Suppressor macrophage (primary cell): ENCODE measurements at regions not wholly inside any gene's neighbourhood (a gene's known extent, or its start where the extent isn't known, plus 50 kb on each side); places are given as distances from the start of the nearest gene placed in this dataset.
A peak's percentile ranks its signal among the peaks of the same experiment; 100 is the strongest.

Source experiments
- DNase-seq, 4 experiments: peaks; one replicate each; pipeline ENCODE4 v3.0.0-alpha.2; 2020 to 2022

DNA sequence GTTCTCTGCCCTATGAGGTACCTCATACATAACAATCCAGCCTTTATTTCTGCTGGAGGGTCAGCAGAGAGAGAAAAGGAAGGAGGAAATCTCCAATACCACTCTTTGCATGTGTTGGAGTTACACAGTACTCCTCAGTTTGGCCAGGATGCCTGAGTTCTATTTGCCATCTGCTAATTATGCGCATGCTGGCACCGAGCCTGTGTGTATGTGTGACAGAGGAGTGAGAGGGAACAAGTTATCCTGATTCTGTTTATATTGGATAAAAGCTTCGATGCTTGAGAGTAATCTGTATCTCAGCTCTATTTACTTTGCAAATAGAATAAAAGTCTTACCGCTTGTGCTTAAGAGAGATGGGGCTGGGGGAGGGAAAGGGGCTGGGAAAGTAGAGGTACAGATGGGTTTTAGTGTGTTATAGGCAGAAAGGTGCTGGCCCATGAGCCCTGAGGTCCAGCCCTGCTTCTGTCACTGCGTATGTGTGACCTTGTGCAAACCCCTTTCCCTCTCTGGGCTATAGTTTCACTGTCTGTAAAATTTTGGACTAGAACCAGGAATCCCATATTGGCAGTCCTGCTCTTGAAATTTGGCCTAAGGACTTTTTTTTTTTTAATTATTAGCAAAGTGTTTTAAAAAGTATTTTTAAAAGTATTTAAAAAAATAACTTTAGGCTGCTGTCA, 54.5 kb upstream of the PLXNA2 start:
- DNase-seq = no peak

DNA sequence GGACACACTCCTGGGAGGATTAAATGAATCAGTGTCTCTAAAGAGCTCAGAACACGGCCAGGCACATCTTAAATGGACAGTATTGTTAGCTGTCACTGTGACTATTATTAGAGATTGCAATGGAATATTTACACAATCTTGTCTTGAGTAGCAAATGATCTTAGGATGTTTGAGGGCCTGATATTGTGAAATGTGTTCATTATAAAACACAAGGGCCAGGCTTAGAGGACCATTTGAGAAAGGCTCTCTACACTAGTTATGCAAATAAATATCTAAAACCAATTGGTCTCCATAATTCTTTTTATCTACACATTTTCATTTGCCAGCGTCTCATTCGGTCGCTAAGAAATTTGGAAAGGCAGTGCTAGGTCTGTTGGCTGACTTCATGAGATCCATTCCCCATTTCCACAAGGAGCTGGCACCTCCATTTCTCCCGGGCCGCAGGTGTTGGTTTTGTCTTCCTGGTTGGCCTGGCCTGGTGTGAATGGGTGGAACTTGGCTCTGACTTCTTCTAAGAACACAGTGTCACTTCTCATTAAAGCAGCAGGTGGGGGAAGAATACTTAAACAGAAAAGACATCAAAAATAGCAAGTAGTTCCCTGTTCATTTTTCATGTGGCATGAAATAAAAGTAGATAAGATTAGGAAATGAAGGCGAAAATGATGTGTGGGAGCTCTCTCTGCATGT, 56.0 kb upstream of the PLXNA2 start:
- no peak for DNase-seq

DNA sequence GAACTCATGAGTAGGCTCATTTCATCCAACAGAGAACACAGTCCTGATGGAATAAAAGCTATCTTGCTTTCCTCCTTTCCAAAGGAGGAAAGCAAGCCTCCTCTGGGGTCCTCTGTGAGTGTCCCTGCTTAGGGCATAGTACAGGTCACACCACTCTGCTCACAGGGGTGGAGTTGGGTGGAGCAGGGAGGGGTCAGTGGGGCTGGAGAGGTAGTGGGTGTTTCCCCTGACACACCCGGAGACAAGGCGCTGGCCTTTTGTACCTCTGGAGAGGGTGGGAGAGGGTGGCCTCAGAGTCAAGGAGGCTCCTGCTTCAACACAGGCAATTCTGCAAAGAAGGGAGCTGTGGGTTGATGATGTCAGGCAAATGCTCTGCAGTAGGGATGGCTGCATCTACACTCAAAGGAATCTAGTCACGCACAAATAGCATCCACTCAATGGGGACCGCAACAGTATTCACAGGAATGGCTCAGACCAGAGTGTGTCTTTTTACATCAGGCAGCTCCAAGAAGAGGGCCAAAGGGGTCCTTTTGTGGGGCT, 58.6 kb upstream of the PLXNA2 start:
- no peak for DNase-seq

DNA sequence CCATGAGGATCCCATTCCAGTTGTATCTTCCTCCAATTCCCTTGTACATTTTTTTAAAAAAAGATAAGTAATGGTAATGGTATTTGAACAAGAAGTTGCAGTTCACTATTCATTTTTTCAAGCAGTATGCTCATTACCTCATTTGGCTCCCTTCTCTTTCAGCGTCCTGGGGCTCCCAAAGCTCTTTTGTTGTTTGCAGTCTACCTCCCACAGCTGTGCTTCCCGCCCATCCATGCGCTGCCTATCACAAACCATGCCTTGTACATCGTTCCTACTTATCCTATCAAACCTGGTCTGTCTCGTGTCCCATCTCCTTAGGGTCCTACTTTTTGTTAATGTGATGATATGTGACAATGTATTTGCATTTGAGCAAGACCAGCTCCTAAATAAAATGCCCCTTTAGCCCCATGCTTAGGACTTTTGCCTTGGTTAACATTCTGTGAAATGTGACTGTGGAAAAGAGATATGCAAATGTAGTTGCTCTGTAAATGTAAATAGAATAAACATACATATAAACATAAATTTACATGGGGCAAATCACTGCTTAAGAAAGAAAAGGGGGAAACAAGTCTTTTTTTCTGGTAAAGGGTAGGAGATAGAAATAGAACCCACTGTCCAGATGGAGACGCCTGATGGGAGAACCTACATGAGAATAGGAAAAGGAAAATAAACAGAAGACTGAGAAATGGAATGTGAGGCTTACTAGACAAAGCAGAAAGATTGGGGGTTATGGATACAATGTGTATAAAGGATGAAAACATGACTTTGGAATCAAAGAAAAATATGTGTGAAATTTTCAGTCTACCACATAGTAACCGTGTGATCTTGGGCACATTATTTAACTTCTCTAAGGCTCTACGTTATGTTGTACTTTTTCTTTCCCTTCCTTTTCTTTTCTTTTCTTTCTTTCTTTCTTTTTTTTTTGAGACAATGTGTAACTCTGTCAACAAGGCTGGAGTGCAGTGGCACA, 59.8 kb upstream of the PLXNA2 start:
- no peak for DNase-seq

DNA sequence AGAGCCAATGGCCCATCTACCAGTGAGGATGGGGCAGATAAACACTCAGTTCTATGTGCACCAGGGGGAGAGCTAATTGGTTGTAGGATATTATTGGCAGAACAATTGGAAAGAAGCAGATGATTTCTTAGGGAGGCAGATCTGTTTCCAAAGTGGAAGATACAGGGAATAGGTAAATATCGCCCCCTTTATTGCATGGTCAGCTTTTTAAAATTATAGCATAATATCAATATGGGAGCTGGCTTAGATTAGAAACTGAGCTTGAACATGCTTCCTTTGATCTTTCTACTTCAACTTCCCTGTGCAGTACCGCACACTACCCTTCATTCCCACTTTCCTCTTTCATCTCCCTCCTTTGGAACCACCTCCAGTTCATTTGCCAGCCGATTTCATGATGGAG, 64.0 kb upstream of the PLXNA2 start:
- DNase-seq = no peak

DNA sequence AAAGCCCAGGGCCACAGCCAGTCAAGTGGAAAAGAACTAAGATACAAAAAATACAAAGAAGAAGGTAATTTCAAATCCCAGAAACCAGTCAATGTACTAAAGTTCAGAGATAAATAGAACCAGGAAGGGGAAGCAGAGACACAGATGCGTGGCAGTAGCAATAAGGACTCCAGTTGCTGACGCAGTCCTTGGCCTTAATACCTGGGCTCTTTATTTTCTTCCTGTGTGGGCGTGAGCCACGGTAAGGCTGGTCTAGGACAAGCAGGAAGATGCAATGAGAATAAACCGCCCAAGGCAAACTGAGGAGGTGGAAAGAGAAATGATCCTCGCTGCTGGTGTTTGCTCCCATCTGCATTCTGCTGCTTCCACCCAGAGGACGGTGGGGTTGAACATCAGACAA, 65.6 kb upstream of the PLXNA2 start:
- no peak for DNase-seq

DNA sequence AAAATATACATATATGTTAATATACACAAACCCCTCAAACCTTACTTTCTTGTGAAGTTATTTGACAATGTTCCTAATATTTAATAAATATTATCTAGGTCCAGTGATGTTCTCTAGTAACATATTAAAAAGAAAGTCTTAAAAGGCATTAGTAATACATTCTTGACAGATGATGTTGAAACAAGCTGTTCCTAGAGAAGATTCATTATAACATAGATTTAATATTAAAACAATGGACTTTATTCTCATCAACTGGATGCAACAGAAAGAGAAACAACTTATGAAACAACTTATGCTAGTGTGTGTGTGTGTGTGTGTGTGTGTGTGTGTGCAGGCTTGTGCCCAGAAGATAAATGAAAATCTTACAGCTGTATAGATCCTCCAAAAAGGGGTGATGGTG, 68.5 kb upstream of the PLXNA2 start:
- no peak for DNase-seq

DNA sequence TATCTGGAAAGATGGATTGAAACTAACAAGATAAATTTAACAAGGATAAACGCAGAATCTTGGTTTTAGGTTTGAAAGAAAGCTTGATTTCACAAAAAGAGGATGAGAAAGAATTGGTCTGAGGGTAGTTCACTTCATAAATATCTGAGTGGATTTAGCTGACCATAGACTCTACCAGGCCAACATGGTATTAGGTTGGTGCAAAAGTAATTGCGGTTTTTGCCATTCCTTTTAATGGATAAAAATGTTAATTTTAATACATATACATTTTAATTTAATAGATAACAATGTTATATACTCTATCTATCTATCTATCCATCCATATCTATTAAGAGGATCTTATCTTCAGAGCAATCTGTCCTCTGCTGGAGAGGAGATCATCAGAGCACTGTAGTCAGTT, 70.2 kb upstream of the PLXNA2 start:
- DNase-seq = no peak

DNA sequence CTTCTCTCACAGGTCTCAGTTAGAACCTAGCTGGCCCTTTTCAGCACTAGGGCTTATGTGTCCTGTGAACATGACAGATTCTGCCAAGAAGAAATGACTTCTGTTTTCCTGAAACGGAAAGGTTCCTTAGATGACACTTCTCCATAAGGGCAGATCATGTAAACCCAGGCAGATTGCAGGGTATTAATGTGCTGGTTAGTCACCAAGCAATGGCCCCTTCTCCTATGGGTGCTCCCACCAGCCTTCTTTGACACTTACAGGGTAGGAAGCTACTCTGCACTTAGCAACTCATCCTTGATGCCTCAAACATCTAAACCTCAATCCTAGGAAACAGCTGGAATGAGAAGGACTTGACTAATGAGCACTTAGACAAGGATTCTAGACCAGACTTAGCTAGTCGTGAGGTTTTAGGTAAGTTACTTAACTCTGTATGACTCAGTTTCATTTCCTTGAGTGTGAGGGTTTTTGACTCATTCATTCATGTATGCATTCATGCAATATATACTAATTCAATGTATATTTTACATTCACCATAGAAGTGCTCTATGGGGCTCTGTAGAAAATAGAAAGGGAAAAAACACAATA, 74.1 kb upstream of the PLXNA2 start:
- no peak for DNase-seq

DNA sequence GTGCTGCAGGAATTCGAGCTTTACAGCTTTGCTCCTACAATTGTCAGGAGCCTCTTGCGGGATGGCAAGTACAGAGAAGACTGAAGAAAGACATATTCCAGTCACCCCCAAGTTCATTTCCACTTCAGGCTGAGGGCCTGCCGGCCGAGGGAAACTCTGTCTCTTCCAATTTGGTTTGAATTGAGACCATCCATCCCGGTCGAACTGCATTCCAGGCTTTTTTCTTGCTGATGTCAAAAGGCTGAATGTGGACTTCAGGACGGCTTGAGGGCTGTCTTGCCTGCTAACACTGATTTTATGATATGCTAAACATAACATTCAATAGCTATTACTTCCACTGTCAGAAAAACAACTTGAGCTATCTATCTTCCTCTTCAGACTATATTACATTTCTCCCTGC, 79.8 kb upstream of the PLXNA2 start:
- no peak for DNase-seq

DNA sequence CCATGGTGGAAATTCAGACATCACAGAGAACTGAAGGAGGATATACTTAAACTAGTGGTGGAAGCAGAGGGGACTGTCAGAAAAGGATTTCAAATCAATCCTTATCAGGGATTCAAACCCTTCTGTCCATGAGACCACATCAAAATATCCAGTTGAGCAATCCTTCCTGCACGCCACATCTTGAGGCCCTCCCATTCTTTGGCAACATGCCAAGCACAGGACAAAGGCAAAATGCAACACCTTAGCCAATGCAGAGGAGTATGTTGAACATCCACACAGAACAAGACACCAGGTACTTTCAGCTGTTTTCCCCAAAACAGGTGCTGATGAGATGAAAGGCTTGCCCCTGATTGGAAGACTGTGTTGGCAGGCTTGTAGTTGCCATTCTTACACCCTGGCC, 81.8 kb upstream of the PLXNA2 start:
- DNase-seq = no peak

DNA sequence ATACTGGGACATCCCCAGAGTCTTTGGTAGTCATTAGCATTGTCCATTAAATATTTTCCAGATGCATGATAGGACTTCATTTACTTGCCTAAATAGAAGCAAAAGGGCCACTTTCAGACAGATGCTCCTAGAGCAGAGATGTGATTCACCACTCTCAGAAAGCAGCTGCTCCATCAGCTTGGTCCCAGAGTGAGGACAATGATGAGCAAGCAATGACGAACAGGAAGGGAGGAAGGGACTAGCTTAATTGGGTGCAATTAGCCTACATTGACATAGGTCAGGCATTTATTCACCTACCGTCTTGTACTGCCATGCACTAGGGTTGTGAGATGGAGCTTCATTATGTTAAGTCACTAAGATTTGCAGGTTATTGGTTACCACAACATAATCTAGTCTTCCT, 85.1 kb upstream of the PLXNA2 start:
- DNase-seq = no peak

DNA sequence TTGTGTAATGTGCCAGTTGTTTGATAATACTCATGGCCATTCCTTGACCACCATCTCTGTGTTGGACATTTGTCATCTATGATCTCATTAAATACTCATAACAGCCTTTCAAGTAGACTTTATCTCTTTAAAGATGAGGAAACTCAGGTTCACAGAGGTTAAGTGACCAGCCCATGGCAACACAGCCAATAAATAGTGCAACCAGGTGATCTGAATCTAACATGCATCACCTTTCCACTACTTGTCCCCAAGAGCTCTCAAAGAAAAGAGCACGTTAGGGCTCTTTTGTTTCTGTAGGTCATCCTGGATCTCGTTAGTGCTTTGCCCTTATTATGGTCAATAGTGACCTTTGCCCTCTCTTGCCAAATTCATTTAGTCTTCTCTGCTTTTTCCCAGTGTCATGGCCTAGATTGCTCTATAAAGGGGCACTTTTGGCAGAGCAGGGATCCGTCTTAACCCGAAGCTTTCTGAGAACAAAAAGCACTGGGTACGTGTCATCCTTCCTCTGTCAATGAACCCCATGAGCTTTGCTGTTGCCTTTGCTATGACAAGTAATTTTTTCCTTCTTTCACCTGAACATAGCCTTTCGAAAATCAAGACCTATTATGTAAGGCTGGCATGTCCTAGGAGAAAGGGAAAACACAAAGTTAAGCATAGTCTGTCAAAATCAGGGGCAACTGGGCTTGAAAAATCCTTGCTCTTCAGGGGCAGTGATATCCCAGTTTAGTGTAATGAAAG, 88.0 kb upstream of the PLXNA2 start:
- DNase-seq = no peak

DNA sequence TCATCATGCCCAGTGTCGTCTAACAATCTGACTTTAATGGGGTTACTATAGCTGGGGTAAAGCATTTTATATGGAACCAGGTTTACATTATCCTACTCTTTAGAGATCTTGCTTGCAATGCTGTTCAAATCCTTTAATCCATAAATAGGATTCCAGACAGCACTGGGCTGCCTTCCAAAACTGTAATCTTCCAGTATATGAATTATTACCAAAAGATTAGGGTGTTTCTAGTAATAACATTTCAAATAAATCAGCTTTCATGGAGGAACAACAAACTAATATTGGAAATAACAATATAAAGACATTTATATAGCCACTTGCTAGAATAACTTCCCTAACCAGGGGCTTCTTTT, 88.6 kb upstream of the PLXNA2 start:
- no peak for DNase-seq

DNA sequence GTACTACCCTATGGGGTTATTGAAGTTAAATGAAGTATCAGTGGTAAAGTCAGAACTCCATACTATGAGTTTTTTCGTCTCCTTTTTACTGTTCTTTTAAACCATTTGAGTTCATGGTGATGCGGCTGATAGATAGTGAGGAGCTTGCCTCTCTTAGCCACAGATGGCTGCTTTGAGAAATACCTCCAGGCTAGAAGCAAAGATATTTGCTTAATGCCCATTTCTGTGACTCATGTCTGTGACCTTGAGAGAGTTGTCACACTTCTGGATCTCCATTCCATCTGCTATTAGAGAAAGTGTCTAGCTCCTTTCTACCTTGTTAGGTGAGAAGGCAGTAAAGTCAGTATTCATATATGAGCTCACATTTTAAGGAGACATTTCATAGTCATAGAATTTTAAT, 89.5 kb upstream of the PLXNA2 start:
- no peak for DNase-seq

DNA sequence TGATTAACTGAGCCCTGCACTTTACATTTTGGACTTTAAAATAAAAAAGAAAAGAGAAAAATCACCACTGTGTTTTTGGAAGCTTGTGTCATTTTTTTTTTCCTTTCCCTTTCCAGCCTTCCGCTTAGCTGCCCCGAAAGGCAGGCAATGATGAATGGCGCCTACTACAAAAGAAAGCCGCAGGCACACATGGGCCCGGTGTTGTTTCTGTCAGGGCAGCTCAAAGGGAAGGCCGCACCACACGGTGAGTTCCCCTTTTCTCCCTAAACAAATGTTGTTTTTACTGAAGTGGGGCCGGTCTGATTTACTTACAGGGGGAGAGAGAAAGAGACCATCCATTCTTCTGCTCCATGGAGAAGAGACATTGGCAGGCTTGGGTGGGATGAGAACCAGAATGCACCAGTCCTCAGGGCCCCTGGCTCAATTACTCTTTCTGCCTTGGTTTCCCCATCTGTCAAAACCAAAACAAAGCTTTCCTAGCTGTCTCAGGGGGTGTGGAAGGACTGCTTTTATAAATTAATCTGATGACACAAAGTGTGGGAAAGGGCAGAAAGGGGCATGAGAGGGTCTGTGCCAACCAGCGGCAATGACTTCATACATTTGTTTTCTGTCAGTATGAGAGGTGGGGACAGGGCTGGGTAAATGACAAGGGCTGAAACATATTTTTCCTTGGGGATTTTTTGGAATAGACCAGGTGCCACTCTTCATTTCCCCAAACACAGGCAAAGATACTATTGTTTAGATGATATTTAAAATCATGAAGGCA, 91.4 kb upstream of the PLXNA2 start:
- peak in 1 of 4 experiments; percentile 3 for DNase-seq

DNA sequence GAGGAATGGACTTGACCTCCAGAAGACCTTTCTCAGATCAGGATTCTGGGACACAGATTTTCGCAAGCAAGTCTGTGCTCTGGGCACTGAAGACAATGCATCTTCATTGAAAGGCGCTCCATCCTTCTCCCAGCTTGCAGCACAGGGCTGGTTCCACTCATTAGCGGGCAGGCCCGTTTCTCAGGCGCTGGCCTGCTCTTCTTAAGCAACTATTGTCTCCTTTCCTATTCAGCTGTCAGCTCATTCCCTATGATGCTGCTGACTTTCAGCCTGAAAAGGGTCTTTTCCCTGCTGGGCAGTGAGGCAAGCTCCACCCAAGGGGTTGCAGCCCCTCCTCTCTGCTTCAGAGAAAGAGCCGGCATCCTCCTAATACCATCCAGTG, 91.9 kb upstream of the PLXNA2 start:
- no peak for DNase-seq

DNA sequence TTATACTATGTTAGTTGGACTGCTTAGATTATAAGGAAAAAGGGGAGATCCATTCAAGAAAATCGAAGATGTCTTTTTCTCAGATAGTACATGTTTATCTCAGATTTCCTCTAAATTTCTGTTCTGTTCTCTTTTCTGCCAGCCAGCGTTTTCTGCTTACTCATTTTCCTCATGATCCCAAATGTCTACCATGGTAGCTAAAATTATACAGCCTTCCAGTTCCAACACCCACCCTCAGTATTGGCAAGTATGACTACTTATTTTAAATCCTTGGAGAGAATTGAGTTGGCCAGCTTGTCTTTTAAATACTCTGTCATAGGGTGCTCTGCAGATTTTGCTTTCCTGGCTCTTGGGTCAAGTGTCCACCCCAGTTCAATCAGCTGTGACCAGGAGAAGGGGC, 95.7 kb upstream of the PLXNA2 start:
- no peak for DNase-seq

DNA sequence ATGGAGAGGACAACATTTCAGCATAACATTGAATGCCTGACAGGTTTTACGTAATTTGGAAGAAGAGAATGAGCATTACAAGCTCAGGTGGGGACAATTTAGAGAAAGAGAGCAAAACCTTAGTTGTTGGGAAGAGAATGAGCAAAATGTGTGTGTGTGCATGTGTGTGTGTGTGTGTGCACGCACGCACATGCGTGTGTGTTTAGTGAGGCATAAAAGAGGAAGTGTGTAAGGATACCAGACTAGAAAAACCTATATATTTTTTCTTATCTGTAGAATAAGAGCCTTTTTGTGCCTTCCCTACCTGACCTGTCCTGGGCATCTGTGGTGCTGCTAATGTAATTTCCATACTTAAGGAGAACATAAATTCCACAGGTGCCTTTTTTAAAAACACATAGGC, 99.0 kb upstream of the PLXNA2 start:
- peak in 2 of 4 experiments; percentile 5 to 9 for DNase-seq

DNA sequence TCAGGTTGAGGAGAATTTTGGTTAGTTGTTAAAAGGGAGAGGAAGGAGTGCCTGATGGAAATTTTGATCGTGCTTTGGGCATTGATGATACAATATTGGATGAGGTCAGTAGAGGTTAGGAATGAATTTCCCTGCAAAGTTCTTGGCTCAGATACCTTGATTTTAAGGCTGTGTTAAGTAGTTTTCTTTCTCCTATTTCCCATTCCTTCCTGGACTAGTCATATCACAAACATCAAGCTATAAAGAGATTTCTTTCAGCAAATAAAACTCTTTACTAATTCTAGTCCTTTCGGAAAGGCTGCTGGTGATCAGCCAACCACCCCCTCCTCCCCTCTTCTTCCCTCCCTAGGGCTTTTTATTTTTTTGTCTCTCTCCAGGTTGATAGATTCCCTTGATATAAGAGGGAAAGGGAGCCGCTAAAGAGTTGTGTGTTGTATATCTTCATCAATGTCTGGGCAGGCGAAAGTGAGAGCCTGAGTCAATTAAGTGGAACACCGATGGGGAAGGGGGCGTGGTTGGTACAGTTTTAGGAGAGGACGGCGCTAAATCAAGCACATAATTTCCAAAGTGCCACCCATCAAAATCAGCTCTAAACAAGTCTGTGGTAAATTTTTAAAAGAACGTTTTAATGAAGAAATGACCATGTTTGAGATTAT, 100.1 kb upstream of the PLXNA2 start:
- no peak for DNase-seq

DNA sequence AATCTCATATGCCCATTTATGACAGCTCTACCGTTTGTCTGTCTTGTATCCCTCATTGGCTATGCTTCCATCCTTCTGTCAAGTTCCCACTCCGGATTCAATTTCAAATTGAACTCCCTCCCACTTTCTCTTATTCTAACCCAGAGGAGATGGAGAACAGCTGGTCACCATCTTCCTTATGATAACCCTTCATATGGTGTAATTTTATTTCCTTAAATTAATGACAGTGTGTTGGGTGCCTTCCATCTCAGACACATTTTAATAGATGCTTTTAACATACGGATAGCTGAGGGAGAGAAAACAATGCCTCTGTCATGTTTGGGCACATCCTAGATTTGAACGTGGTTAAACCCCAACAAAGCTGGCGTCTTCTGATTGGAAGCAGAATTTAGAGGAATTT, 103.0 kb upstream of the PLXNA2 start:
- no peak for DNase-seq
